ENCODE measurements at regions not wholly inside any gene's neighbourhood (a gene's known extent, or its start where the extent isn't known, plus 50 kb on each side); places are given as distances from the start of the nearest gene placed in this dataset.

- TF ChIP-seq CTCF (IDR thresholded peaks at IDR 0.05) (no peak), POLR2A (IDR thresholded peaks at IDR 0.05) (no peak)
Measured at GRCh38 chr12:114598111-114598510, 85.9 kb downstream of the TBX3 start.

Data from lower leg skin (tissue), 3 donors.